ENCODE measurements at regions not wholly inside any gene's neighbourhood (a gene's known extent, or its start where the extent isn't known, plus 50 kb on each side); places are given as distances from the start of the nearest gene placed in this dataset.
"Not testable (repeated sequence)": the region's sequence is repeated elsewhere in the genome, so short reads cannot be mapped to it uniquely, and the experiment has no call there.

- H3K27ac ChIP-seq, result no peak overlapping the region
- TF ChIP-seq ZFX (IDR thresholded peaks at IDR 0.05) (no peak), CTCF (conservative IDR thresholded peaks at IDR 0.05) (no peak)
Observed at GRCh38 chr4:3877236-3877635, 111.1 kb downstream of the ADRA2C start.

- no peak for TF ChIP-seq ZFX (IDR thresholded peaks at IDR 0.05)
- TF ChIP-seq CTCF (conservative IDR thresholded peaks at IDR 0.05), result no peak
- no peak overlapping the region for H3K27ac ChIP-seq
Observed at GRCh38 chr4:3877868-3878267, 111.7 kb downstream of the ADRA2C start.

- no peak overlapping the region for H3K27ac ChIP-seq
- TF ChIP-seq ZFX (IDR thresholded peaks at IDR 0.05) (no peak), CTCF (conservative IDR thresholded peaks at IDR 0.05) (no peak)
Observed at GRCh38 chr4:3878678-3879077, 112.5 kb downstream of the ADRA2C start.

GRCh38 chr4:3879681-3880614, 113.8 kb downstream of the ADRA2C start:
- TF ChIP-seq CTCF (conservative IDR thresholded peaks at IDR 0.05), result no peak
- TF ChIP-seq ZFX (IDR thresholded peaks at IDR 0.05), result no peak
- H3K27ac ChIP-seq, result no peak overlapping the region

GRCh38 chr4:3880615-3881120, 114.5 kb downstream of the ADRA2C start:
- H3K27ac ChIP-seq, result no peak overlapping the region
- TF ChIP-seq ZFX (IDR thresholded peaks at IDR 0.05) (no peak), CTCF (conservative IDR thresholded peaks at IDR 0.05) (peak; percentile 85)

- not testable (repeated sequence) for H3K27ac ChIP-seq
Observed at GRCh38 chr4:3882316-3882885, 116.2 kb downstream of the ADRA2C start.

GRCh38 chr4:3884261-3884660, 118.1 kb downstream of the ADRA2C start:
- H3K27ac ChIP-seq, result not testable (repeated sequence)

GRCh38 chr4:3893590-3893989, 127.4 kb downstream of the ADRA2C start:
- TF ChIP-seq CTCF (conservative IDR thresholded peaks at IDR 0.05), result peak; percentile 25
- H3K27ac ChIP-seq, result not testable (repeated sequence)

GRCh38 chr4:3894086-3894959, 128.1 kb downstream of the ADRA2C start:
- not testable (repeated sequence) for H3K27ac ChIP-seq
